A673 (cell line): ENCODE measurements at regions not wholly inside any gene's neighbourhood (a gene's known extent, or its start where the extent isn't known, plus 50 kb on each side); places are given as distances from the start of the nearest gene placed in this dataset.
"Not testable (repeated sequence)": the region's sequence is repeated elsewhere in the genome, so short reads cannot be mapped to it uniquely, and the experiment has no call there.

ENCODE experiments used
- EZH2 ChIP-seq: fragments of 200-600 bp; sonication (generic); IDR thresholded peaks from 2 replicates; pipeline ENCODE4 v1.6.1; 2017; ENCODE audit warnings: borderline replicate concordance, low read depth, mild to moderate bottlenecking, mixed read lengths, antibody characterized with exemption, low read length; ENCODE audit not compliant: poor library complexity, severe bottlenecking
- TF ChIP-seq, protein P1 (sequence below): fragments of 300-800, 200-600 bp; sonication (generic); conservative IDR thresholded peaks from 2 replicates; pipeline ENCODE4 v1.5.1; 2017; ENCODE audit warnings: low read depth, mild to moderate bottlenecking, antibody characterized with exemption, low read length, moderate library complexity, mixed read lengths

DNA sequence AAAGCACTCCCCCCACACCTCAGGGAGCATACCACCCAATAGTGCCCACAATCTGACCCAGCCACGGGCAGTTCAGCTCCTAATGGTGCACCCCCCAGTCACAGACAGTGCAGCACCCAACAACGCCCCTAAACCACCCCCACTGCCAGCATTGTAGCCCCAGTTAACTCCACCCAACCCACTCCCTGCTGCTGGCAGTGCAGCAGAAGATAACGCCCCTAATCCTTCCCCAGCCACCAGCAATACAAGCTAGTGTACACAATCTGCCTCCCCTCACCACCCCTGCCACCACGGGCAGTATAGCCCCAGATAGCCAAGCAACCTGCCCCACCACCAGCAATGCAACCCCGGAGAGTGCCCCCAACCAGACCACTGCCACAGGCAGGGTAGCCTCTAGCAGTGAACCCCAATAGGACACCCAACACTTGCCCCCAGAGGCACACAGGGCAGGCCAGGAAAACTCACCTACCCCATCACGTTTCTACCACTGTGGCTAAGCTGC is 175.3 kb downstream of the USP22 start:
- TF ChIP-seq, protein P1, sequence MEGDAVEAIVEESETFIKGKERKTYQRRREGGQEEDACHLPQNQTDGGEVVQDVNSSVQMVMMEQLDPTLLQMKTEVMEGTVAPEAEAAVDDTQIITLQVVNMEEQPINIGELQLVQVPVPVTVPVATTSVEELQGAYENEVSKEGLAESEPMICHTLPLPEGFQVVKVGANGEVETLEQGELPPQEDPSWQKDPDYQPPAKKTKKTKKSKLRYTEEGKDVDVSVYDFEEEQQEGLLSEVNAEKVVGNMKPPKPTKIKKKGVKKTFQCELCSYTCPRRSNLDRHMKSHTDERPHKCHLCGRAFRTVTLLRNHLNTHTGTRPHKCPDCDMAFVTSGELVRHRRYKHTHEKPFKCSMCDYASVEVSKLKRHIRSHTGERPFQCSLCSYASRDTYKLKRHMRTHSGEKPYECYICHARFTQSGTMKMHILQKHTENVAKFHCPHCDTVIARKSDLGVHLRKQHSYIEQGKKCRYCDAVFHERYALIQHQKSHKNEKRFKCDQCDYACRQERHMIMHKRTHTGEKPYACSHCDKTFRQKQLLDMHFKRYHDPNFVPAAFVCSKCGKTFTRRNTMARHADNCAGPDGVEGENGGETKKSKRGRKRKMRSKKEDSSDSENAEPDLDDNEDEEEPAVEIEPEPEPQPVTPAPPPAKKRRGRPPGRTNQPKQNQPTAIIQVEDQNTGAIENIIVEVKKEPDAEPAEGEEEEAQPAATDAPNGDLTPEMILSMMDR: not testable (repeated sequence)
- not testable (repeated sequence) for TF ChIP-seq EZH2
